ENCODE measurements at regions not wholly inside any gene's neighbourhood (a gene's known extent, or its start where the extent isn't known, plus 50 kb on each side); places are given as distances from the start of the nearest gene placed in this dataset.
A peak's percentile ranks its signal among the peaks of the same experiment; 100 is the strongest.

DNA sequence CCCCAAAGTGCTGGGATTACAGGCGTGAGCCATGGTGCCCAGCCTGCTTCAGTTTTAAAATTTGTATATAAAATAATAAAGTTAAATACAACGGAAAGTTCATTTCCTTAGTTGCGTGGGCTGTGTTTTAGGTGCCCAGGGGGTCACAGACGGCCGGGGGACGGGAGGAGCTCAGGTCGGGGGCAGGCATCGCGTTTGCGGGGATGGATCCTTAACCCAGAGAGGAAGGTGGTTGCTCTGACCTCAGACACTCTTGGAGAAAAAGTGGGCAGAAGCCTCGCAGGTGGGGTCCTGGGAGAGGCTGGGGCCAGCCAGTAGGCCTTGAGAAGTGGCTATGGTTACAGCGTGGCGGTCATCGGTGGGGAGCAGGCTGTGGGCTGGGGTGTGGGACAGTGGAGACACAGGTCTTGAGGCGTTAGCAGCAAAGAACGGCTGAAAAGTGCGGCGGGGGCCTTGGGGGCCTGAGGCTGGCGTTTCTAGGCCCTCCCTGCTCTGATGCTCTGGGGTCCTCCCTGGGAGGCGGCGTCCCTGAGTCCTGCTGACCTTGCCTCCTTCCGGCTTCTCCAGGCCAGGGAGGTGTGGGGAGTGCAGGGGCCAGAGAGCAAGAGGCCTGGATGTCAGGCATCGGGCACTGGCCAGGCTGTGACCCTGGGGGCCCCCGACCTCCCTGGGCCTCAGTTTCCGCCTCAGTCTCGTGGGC, 54.4 kb downstream of the UNCX start:
- DNase-seq = no peak

DNA sequence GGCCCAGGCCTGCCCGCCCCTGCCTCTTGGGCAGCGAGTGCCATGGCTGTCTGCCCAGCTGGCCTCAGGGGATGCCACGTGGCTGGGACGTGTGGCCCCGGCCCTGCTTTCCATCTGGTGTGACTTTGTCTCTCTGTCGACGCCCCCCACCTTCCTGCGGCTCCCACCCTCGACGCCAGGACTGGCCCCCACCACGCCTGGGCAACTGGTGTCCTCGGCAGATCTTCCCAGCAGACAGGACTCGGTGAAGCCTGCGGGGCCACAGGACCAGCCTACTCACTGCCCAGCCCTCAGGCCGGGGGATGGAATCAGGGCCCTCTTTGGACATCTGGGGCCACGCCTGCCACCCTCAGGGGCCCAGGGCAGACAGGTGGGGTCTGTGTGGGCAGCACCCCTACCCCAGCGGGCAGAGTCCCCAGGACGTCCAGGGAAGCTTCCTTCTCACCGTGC, 55.1 kb downstream of the UNCX start:
- no peak for DNase-seq

DNA sequence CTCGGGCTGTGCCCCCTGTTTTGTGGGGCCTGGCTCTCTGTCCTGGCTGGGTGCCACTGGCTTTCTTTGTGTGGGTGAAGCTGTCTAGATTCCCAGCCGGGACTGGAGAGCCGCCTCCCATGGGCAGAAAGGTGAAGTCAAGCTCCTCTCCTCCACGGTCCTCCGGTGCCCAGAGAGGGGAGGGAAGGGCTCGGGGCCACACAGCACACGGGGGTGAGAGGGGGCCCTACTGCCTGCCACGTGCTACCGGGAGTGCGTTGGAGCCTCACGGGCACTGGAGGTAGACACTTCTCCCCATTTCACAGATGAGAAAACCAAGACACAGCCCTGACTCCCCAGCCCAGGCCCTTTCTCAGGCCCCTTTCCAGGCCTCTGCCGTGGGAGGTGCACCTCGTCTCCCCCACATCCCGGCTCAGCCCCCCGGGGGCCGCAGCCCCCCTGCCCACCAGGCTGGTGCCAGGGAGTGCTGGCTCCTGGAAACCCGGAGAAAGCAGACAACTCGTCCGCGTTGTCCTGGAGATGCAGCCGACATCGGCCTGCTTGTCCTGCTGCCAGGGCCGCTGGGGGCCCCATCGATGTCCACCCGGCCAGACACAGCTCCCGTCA, 55.8 kb downstream of the UNCX start:
- no peak for DNase-seq

DNA sequence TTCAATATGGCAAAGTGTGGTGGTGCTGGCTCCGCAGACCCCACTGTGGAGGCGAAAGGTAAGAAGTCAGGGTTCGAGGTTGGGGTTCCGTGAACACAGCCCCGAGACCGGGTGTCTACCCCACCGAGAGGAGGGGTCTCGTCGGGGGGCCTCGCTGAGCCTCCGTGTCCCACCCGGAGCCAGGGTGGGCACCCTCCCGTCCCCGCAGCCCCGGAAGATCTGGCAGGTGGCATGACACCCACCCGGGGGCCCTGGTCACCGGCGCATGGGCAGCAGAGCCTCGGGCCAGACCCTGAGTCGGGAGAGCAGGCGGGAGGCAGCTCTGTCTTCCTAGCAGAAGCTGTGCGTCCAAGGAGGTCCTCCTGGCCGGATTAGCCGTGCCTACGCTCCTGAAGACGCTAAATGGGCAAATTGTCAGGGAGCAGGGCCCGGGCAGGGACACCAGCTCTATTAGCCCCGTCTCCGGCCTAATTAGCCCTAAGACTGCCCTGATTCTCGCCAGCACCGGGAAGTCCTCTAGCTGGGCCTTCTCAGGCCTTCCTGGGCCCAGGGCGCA, 56.4 kb downstream of the UNCX start:
- no peak for DNase-seq

DNA sequence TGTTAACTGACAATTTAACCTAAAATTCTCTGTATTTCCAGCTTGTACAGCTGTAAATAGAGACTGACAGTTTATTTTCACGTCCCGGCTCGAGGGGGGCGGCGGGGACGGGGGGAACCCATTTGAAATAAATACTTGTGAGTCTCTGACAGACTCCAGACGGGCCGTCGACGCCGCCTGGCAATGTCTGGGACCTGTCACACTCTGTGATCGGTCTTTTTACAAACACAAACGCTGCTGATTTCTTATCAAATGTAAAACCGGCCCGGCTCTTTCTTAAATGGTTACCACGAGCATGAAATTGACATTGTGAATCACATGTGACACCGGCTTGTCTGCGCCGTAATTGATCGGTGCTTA, 57.0 kb downstream of the UNCX start:
- DNase-seq = no peak

DNA sequence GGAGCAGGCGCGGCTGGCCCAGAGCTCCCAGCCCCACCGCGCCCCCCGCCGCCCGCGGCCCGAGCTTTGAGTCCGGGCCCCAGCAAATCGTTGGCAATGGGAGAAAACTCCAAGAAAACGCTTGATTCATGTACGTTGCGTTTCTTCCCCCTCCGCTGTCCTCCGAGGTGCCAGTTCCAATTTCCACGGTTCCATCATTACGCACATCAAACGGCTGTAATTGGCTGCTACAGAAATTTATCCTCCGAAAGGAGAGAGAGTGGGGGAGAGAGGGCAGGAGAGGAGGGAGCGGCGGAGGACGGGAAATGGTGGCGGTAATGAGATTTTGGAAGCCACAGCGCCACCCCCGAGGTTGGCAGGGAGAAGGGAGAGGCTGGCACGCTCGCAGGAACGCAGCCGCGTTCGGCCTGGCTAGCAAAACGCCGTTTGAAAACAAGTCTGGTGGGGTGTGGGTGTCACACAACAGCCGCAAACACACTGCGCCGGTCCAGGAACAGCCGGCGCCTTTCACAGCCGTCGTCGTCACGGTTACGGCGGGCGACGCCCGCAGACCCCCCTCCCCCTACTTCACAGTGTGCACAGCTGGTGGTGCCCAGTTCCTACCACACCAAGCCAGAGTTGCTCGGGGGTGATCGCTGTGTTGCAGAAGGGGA, 57.5 kb downstream of the UNCX start:
- peak; percentile 21 to 28 for DNase-seq

DNA sequence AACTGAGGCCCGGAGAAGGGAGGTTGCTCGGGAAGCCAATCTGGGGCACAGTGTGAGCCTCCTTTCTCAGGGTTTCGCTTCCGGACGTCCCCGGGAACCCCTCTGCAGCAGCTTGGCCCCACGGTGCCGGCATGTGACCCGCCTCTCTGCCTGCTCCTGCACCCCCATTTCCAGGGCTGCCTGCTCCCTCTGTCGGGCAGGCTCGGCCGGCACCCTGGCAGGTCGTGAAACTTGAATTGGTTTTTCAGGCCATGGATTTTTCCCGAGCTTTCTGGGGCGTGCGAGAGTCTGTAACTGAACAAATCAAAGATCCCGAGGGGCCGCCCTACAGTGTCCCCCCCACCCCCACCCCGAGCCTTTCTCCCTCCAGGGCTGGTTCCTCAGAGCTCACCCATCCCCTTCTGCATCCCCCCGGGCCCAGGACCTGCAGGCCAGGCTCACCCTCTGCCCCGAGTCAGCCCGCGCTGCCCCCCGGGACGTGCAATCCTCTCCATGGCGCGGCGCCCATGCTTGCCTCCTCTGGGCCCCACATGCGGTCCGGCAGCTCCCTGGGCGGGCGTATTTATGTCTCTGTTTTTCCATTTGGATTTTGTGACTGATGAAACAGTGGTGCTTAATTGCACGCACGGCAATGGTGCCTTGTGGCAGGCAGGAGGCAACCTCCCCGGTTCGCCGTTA, 58.1 kb downstream of the UNCX start:
- DNase-seq = no peak

DNA sequence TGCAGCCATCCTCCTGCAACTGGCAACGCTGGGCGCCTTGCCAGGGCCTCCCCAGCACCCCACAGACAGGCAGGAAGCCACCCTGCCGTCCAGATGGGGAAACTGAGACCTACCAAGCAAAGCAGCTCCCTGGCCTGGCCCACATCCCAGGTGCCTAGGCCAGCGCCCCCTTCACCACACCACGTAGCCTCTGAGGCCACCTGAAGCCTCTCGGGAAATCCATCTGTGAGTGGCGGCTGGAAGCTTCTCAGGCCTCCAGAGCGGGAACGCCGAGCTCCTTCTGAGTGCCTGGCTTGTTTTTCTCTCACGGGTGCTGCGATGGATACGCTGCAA, 58.7 kb downstream of the UNCX start:
- DNase-seq = no peak

DNA sequence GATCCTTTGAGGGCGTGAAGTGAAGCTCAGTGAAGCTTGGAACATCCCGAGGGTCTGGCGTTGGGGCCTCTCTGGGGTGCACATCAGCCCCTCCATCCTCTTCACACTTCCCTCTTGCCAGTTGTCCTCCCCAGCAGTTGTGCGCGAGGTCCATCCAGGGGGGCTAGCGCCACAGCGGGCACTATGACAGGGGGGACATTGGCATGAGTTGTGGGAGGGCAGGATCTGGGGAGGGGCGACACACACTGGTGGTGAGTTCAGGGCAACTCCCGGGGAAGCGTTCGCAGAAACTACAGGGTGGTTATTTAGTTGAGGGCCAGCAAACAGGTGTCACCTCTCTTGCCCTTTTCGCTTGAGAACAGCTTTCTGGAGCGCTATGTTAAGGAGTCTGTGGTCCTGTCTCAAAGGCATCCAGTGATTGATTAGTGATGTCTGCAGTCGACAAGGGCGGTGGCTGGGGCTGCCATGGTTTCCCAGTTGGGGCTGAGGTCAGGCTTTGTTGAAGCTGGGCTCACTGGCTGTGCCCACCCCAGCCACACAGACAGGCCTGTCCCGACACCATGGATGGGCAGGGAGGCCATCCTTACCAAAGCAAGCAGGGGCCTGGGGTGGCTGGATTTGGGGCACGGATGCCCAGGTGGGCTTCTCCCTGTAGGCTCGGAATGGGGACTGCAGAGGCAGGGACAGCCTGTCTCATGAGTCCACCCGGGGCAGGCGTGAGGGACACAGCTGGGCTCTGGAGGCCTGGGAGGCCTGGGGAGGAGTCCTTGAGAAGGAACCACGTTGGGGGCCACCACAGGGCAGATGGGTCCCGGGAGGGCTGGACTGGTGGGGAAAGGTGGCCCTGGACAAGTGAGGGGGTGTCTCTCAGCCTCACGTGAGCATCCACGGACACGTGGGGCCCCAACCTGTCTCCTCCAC, 59.4 kb downstream of the UNCX start:
- no peak for DNase-seq

DNA sequence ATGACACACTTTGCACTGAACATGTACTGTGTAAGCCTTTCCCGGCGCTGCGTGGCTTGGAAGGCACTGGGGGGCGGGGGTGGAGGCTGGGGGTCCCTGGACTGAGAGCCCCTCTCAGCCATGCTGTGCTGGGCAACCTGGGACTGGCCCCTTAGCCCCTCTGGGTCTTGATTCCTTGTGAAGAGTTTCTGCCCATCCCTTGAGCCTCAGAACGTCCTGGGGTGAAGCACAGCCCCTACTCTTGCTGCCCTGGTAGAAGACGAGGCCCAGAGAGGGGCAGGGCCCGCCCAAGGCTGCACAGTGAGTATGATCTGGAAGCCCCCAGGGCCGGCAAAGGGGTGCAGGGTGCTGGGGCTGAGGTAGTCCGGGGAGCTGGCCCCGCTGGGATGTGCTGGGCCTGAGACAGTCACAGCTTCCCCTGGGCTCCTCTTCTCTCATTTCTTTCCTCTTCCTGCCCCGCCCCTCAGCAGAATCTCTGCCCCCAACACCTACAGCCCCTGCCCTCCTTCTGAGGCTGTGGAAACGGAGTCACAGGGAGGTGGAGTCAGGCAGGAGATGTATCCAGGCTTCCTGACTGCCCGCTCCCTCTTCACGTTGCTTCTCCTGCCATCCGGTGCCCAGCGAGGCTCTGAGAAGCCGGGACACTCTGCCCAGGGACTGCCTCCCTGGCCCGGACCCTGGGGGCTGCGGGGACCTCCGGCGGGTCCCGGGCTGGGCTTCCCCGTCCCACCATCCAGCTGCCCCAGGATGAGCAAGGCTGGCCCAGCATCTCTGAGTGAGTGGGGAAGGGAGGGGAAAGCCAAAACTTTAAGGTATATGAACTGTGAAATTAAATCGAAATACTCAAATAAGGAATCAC, 60.5 kb downstream of the UNCX start:
- no peak for DNase-seq

DNA sequence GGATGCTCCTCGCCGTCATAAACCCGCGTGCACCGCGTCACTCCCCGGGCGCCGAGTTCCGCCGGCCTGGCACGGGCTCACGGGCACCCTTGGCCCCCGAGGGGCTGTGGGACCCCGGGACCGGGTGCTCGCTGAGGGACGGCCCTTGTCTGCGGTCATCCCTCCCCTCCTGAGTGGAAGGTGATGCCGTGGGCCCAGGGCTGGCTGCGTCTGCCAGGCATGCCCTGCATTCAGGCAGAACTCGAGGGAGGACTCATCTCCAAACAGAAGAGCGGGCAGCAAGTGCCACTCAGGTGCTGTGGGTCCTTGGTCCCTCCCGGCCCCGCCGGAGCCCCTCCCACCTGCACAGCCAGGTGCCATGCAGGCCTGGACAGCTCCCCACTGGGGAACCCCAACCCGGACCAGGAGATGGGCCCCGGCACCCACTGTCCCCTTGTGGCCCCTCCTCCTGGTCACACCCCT, 61.3 kb downstream of the UNCX start:
- no peak for DNase-seq

DNA sequence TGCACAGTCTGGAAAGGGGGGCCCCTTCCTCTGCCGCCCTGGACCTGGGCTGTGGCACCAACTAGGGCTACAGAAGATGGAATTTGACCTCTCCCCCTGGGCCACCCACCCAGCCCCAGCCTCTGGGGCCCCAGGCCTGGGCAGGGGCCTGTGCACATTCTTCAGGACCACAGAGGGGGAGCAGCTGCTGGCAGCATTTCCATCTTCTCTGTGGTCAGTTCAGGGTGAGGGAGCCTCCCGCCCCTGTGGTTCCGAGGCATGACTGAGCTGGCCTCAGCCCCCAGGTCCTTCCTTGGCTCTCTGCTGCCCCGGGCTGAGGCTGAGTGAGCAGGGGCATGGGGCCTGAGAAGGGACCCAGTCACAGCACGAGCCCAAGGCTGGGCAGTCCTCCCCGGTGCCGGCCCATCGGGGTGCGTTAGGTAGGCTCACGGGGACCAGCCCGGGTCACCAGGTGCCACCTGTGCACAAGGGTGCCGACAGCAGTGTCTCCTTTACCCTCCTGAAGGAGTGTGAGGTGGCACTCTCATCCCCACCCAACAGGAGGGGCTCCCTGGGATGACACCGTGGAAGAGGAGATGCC, 63.2 kb downstream of the UNCX start:
- DNase-seq = no peak

DNA sequence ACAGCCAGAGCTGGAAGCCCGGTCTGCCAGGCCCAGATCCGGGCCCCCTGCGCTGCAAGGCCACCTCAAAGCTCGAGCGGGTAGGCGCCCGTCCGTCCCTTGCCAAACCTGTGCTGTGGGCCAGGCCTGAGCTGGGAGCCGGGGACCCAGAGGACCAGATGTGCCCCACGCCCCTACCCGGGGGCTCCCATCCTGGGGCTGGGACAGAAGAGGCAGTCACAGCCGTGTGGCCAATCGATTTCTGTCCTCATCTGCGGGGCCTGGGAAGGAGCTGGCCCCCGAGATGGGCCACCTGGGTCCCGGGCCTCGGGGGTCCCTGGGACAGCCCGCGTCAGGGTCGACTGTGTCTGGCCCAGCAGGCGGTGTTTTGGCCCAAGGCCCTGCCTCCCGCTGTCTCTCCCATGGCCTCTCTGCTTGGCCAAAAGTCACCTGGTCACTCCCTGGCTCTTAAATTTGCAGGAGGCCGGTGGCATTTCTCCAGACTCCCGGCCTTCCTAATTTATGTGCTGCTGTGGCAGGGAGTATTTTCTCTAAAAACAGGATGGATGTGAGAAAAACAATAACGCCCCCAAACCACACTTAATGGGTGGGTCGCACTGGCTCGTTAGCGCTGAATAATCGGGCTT, 63.8 kb downstream of the UNCX start:
- DNase-seq = no peak

DNA sequence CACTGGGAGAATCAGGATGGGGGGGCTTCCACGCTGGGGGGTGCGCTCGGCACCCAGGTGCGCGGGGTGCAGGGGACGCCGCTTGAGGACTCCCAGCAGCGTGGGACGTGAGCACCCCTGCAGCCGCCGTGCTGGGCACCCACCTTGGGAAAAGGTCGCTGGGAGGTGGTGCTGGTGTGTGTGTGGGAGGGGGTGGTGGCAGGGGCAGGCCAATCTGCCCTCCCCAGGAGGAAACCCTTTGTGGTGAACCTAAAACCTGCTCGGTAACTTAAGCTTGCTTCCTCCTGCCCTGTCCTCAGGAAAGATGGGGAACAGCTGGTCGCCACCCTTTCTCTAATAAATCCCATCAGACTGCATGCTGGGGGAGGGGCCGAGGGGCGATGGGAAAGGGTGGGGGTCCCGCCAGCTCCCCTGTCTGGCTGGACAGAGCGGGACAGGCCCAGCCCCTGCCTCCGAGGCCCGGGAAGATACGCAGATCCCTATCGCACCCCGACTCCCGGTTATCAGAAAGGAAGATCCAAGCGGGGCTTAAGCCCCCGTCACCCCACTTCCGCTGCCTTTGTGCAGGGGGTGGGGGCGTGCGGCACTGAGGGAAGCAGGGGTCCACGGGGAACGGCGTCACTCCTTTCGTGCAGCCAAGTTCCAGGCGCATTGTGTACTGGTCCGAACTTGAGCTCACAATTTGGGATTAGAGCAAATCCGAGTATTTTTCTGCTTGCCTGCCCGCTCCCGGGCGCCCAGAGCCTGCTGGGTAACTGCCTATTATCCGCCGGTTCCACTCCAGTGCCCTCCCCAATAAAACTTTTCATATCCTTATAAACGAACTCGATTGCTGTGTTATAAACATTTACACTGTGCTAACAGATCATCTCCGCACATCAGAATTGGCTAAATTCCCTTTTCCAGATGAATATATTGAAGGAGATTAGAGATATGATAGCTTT, 64.6 kb downstream of the UNCX start:
- no peak for DNase-seq

DNA sequence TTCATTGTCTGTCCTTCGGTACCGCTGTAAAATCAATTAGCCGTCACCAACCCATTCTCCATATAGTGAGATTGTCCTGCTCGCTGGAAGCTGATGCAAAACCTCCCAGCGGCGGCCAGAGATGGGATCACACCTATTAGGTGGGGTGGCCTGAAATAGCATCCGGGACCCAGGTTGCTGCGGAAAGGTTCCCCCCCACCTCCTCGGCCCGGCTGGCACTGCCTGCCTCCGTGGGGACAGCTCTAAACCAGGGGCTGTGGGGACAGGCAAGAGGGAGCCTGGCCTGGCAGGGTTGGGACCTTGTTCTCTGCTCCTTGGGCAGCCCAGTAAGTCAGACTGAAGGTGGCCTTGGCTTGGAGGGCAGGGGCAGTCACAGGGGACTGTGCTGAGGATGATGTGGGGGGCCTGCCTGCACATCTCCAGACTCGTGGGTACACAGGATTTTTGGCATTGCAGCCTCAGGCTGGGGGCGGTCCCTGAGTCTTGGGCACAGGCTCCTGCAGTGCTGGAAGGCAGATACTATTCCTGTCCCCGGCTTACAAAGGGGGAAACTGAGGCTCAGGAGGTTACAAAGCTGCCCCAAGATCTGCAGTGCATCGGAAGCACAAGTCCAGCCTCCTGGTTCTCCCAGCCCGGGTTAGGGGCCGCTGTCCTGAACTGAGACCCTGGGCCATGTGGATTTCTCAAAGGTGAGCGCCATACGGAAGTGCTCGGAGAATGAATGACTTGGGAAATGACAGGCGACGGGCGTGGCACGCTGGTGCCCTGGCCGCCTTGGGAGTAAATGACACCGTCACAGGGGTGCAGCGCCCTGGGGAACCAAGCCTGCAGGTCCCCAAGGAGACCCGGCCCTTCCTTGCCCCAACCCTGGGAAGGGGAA, 65.6 kb downstream of the UNCX start:
- no peak for DNase-seq

DNA sequence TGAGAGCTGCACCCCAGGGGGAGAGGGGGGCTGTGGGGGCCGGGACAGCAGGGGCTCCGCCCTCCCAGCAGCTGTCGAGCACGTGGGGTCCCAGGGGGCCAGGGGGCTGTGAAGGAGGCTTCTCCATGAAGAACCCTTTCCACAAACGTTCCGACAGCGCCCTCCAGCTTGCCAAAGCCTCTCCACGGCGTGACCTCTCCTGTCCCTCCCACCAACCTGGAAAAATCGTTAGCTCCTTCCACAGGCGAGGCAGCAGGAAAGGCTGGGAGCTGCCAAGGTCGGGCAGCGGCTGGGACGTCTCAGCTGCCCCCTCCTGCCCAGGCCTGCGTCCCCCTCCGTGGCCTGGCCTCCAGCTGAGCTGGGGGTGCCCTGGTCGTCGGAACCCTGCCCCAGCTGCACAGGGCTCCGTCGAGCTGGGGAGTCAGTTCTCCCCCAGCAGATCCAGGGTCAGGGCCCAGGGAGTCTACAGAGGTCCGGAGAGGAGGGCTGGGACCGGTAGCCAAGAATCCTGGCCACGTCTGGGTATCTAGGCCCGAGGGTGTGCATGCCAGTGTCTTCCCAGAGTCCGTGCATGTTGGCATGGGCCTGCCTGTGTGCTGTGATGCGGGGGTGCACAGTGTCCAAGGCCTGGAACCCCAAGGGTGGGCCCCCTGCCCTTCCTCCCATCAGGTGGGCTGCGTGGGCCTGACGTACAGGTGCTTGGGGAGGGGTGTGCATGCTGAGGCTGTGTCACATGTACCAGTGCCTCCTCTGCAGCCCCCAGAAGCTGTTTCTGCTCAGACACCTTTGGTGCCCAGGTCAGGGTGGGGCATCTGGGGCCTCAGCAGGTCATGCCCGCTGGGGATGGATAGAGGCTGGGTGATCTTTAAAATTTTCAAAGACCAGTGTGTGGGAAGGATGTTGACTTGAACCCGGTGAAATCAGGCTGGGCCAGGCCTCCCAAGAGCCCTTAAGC, 66.5 kb downstream of the UNCX start:
- DNase-seq = no peak

DNA sequence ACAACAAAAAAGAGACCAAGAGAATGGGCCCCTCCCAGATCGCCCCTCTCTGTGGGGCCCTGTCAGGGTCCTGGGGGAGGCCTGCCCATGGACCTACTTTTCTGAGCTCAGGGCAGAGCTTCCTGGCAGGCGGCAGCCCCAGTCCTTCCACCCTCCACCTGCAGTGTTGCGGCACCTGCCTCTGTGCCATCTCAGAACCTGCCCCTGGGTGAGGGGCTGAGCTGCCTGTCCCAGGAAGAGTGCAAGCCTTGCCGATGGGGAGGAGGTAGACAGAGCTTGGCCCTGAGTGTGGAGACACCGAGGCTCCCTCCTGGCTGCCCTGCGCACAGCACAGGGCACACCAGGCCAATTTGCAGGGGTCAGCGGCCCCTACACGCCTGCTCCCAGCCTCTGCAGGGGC, 67.5 kb downstream of the UNCX start:
- no peak for DNase-seq

Data from stimulated activated CD4-positive, alpha-beta T cell treated with anti-CD3 and anti-CD28 coated beads, Interleukin-2, amount 100 ng/mL, for 24 hours (primary cell).